ENCODE measurements at regions not wholly inside any gene's neighbourhood (a gene's known extent, or its start where the extent isn't known, plus 50 kb on each side); places are given as distances from the start of the nearest gene placed in this dataset.
A peak's percentile ranks its signal among the peaks of the same experiment; 100 is the strongest.

GRCh38 chr4:38489011-38489861, 174.8 kb upstream of the KLF3 start:
- no peaks in the 10 kb centered on the region for H3K9me3 Mint-ChIP-seq
- no peaks in the 10 kb centered on the region for H3K36me3 Mint-ChIP-seq (ENCODE audit: low read depth)
- no peak overlapping the region for H3K27ac Mint-ChIP-seq
- peaks cover 18% of the 10 kb centered on the region for H3K4me1 Mint-ChIP-seq
- H3K27me3 Mint-ChIP-seq: no peaks in the 10 kb centered on the region
- ChIA-PET CTCF (interaction anchor here (0.8 to 1.3 kb wide), 3 partner anchors 16 to 186 kb away, joined by 3 read pairs; no protein-coding TSS in a partner anchor), POLR2A (interaction anchor here (1.0 to 1.2 kb wide), 2 partner anchors 18 to 22 kb away, joined by 3 to 4 read pairs; no protein-coding TSS in a partner anchor)
- no peak overlapping the region for H3K4me3 Mint-ChIP-seq
- no peak for DNase-seq

GRCh38 chr4:38489924-38490639, 173.9 kb upstream of the KLF3 start:
- ChIA-PET CTCF (interaction anchor here (1.0 to 1.2 kb wide), 2 partner anchors 16 to 171 kb away, joined by 3 to 4 read pairs; no protein-coding TSS in a partner anchor), POLR2A (interaction anchor here (1.0 to 1.2 kb wide), 2 partner anchors 18 to 21 kb away, joined by 3 to 4 read pairs; no protein-coding TSS in a partner anchor)
- Mint-ChIP-seq H3K4me1 (peaks cover 18% of the 10 kb centered on the region), H3K36me3 (ENCODE audit: low read depth) (no peaks in the 10 kb centered on the region), H3K9me3 (no peaks in the 10 kb centered on the region), H3K4me3 (no peak overlapping the region), H3K27me3 (peaks cover 3% of the 10 kb centered on the region), H3K27ac (peak overlapping the region; percentile 36)
- no peak for DNase-seq

- H3K4me1 Mint-ChIP-seq: peaks cover 18% of the 10 kb centered on the region
- DNase-seq: no peak
- peaks cover 3% of the 10 kb centered on the region for H3K27me3 Mint-ChIP-seq
- ChIA-PET CTCF (interaction anchor here (1.0 kb wide), 1 partner anchor 171 kb away, joined by 4 read pairs; no protein-coding TSS in a partner anchor), POLR2A (interaction anchor here (1.2 kb wide), 1 partner anchor 20 kb away, joined by 4 read pairs; no protein-coding TSS in a partner anchor)
- H3K36me3 Mint-ChIP-seq (ENCODE audit: low read depth): no peaks in the 10 kb centered on the region
- H3K27ac Mint-ChIP-seq: no peak overlapping the region
- H3K9me3 Mint-ChIP-seq: no peaks in the 10 kb centered on the region
- no peak overlapping the region for H3K4me3 Mint-ChIP-seq
Observed at GRCh38 chr4:38490753-38491446, 173.1 kb upstream of the KLF3 start.

- no peak overlapping the region for H3K4me3 Mint-ChIP-seq
- peaks cover 18% of the 10 kb centered on the region for H3K4me1 Mint-ChIP-seq
- H3K9me3 Mint-ChIP-seq: no peaks in the 10 kb centered on the region
- peaks cover 4% of the 10 kb centered on the region for H3K27me3 Mint-ChIP-seq
- CTCF ChIA-PET: interaction anchor here (1.0 kb wide), 1 partner anchor 90 kb away, joined by 3 read pairs; no protein-coding TSS in a partner anchor
- POLR2A ChIA-PET: no interaction called here
- no peak overlapping the region for H3K27ac Mint-ChIP-seq
- DNase-seq: no peak
- no peaks in the 10 kb centered on the region for H3K36me3 Mint-ChIP-seq (ENCODE audit: low read depth)
Observed at GRCh38 chr4:38491854-38492478, 172.0 kb upstream of the KLF3 start.

GRCh38 chr4:38493066-38493465, 170.9 kb upstream of the KLF3 start:
- Mint-ChIP-seq H3K27me3 (peaks cover 6% of the 10 kb centered on the region), H3K4me3 (no peak overlapping the region), H3K27ac (no peak overlapping the region), H3K9me3 (no peaks in the 10 kb centered on the region), H3K4me1 (peaks cover 18% of the 10 kb centered on the region), H3K36me3 (ENCODE audit: low read depth) (no peaks in the 10 kb centered on the region)
- ChIA-PET CTCF (interaction anchor here (0.7 to 1.0 kb wide), 2 partner anchors 89 to 92 kb away, joined by 3 read pairs; no protein-coding TSS in a partner anchor), POLR2A (no interaction called here)
- no peak for DNase-seq

GRCh38 chr4:38495446-38495845, 168.6 kb upstream of the KLF3 start:
- ChIA-PET CTCF (no interaction called here), POLR2A (no interaction called here)
- no peak overlapping the region for H3K4me3 Mint-ChIP-seq
- H3K27me3 Mint-ChIP-seq: peaks cover 12% of the 10 kb centered on the region
- peaks cover 9% of the 10 kb centered on the region for H3K4me1 Mint-ChIP-seq
- no peaks in the 10 kb centered on the region for H3K9me3 Mint-ChIP-seq
- no peak for DNase-seq
- H3K27ac Mint-ChIP-seq: no peak overlapping the region
- H3K36me3 Mint-ChIP-seq (ENCODE audit: low read depth): no peaks in the 10 kb centered on the region

GRCh38 chr4:38497121-38497520, 166.9 kb upstream of the KLF3 start:
- Mint-ChIP-seq H3K27me3 (peaks cover 19% of the 10 kb centered on the region), H3K9me3 (no peaks in the 10 kb centered on the region), H3K4me3 (no peak overlapping the region), H3K4me1 (peaks cover 2% of the 10 kb centered on the region), H3K27ac (no peak overlapping the region), H3K36me3 (ENCODE audit: low read depth) (no peaks in the 10 kb centered on the region)
- ChIA-PET CTCF (no interaction called here), POLR2A (no interaction called here)
- DNase-seq: no peak

- Mint-ChIP-seq H3K4me1 (peaks cover 7% of the 10 kb centered on the region), H3K4me3 (no peak overlapping the region), H3K27me3 (peaks cover 22% of the 10 kb centered on the region), H3K9me3 (no peaks in the 10 kb centered on the region), H3K36me3 (ENCODE audit: low read depth) (no peaks in the 10 kb centered on the region), H3K27ac (no peak overlapping the region)
- no peak for DNase-seq
- POLR2A ChIA-PET: no interaction called here
- CTCF ChIA-PET: interaction anchor here (0.7 kb wide), 1 partner anchor 11 kb away, joined by 3 read pairs; no protein-coding TSS in a partner anchor
Observed at GRCh38 chr4:38499101-38499500, 164.9 kb upstream of the KLF3 start.

GRCh38 chr4:38500433-38500832, 163.6 kb upstream of the KLF3 start:
- no peak for DNase-seq
- peaks cover 3% of the 10 kb centered on the region for H3K36me3 Mint-ChIP-seq (ENCODE audit: low read depth)
- ChIA-PET POLR2A (no interaction called here), CTCF (no interaction called here)
- H3K27me3 Mint-ChIP-seq: peaks cover 25% of the 10 kb centered on the region
- peaks cover 9% of the 10 kb centered on the region for H3K4me1 Mint-ChIP-seq
- no peaks in the 10 kb centered on the region for H3K9me3 Mint-ChIP-seq
- H3K27ac Mint-ChIP-seq: no peak overlapping the region
- no peak overlapping the region for H3K4me3 Mint-ChIP-seq

GRCh38 chr4:38501698-38502097, 162.3 kb upstream of the KLF3 start:
- ChIA-PET CTCF (no interaction called here), POLR2A (no interaction called here)
- Mint-ChIP-seq H3K27ac (no peak overlapping the region), H3K4me3 (no peak overlapping the region), H3K9me3 (no peaks in the 10 kb centered on the region), H3K27me3 (peaks cover 34% of the 10 kb centered on the region), H3K4me1 (peaks cover 12% of the 10 kb centered on the region), H3K36me3 (ENCODE audit: low read depth) (peaks cover 3% of the 10 kb centered on the region)
- no peak for DNase-seq

GRCh38 chr4:38503689-38504395, 160.2 kb upstream of the KLF3 start:
- Mint-ChIP-seq H3K4me1 (peaks cover 30% of the 10 kb centered on the region), H3K27ac (no peak overlapping the region), H3K9me3 (no peaks in the 10 kb centered on the region), H3K27me3 (peaks cover 51% of the 10 kb centered on the region), H3K36me3 (ENCODE audit: low read depth) (peaks cover 3% of the 10 kb centered on the region), H3K4me3 (no peak overlapping the region)
- no peak for DNase-seq
- POLR2A ChIA-PET: no interaction called here
- CTCF ChIA-PET: interaction anchor here (0.7 kb wide), 1 partner anchor 157 kb away, joined by 5 read pairs; no protein-coding TSS in a partner anchor

GRCh38 chr4:38504396-38504715, 159.6 kb upstream of the KLF3 start:
- ChIA-PET POLR2A (no interaction called here), CTCF (interaction anchor here (0.7 kb wide), 1 partner anchor 156 kb away, joined by 5 read pairs; no protein-coding TSS in a partner anchor)
- Mint-ChIP-seq H3K4me3 (no peak overlapping the region), H3K36me3 (ENCODE audit: low read depth) (peaks cover 3% of the 10 kb centered on the region), H3K4me1 (peaks cover 35% of the 10 kb centered on the region), H3K9me3 (no peaks in the 10 kb centered on the region), H3K27me3 (peaks cover 52% of the 10 kb centered on the region), H3K27ac (no peak overlapping the region)
- no peak for DNase-seq

Data from activated CD4-positive, alpha-beta memory T cell treated with anti-CD3 and anti-CD28 coated beads, Interleukin-2, amount 10 ng/mL, durations not matched to agents 7 days and 5 days (primary cell).